Activated CD4-positive, alpha-beta memory T cell treated with anti-CD3 and anti-CD28 coated beads, Interleukin-2, amount 10 ng/mL, durations not matched to agents 7 days and 5 days (primary cell): ENCODE measurements at regions not wholly inside any gene's neighbourhood (a gene's known extent, or its start where the extent isn't known, plus 50 kb on each side); places are given as distances from the start of the nearest gene placed in this dataset.

Source experiments
- CTCF ChIA-PET: fragments of 350-600 bp; sonication (Branson Sonifier 250); formaldehyde crosslinking; loops from one replicate; lab custom pipeline; 2021; ENCODE audit warnings: antibody characterized with exemption, inconsistent platforms; lab: Charles Lee
- POLR2A ChIA-PET: fragments of 350-600 bp; sonication (Branson Sonifier 250); formaldehyde crosslinking; loops from one replicate; lab custom pipeline; 2021; ENCODE audit warnings: antibody characterized with exemption; lab: Charles Lee
- DNase-seq: peaks from one replicate; pipeline ENCODE4 v3.0.0-alpha.2; 2020
- H3K27ac Mint-ChIP-seq: one replicate; pipeline ENCODE4 v1.8.0; 2021; ENCODE audit warnings: mild to moderate bottlenecking, mixed read lengths
- H3K27me3 Mint-ChIP-seq: one replicate; pipeline ENCODE4 v1.8.0; 2021; ENCODE audit warnings: mixed read lengths
- H3K36me3 Mint-ChIP-seq: one replicate; pipeline ENCODE4 v1.8.0; 2021; ENCODE audit warnings: low read depth, mixed read lengths
- H3K4me1 Mint-ChIP-seq: one replicate; pipeline ENCODE4 v1.8.0; 2021; ENCODE audit warnings: mixed read lengths
- H3K4me3 Mint-ChIP-seq: one replicate; pipeline ENCODE4 v1.8.0; 2021; ENCODE audit warnings: mild to moderate bottlenecking, mixed read lengths
- H3K9me3 Mint-ChIP-seq: one replicate; pipeline ENCODE4 v1.8.0; 2021; ENCODE audit warnings: mixed read lengths

DNA sequence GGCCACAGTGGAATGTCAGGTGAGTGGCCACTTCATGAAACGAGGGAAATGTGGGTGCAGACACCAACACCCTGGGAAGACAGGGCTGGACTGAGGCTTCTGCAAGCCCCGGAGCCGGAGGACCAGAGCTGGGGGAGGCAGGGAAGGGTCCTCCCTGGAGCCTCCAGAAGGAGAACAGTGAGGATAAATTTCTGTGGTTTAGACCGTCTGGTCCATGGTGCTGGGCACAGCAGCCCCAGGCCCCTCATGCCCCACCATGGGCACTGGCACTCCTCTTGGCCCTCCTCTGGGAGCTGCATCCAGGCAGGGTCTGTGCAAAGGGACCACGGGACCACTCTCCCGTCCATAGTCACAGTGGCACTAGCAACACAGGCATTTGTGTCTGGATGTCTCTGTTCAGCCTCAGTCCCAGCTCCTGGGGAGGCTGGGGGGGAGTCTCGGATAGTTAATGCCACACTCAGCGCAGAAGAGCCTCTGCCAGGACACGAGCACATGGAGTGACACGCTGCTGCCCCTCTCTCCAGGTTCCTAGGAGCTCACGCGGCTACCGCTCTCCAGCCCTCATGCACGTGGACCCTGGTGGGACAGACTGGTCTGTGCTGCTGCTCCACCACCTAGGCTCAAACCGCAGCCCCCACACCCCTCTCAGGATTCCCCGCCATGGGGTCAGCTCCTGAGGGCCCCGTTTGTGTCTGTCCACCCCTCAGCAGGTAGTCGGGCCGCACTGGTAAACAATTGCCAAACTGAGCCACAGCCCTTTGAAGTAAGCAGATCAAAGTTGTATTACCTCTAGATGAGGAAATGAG lies 305.9 kb upstream of the SALL3 start:
- Mint-ChIP-seq H3K27me3 (no peaks in the 10 kb centered on the region), H3K9me3 (peaks cover 2% of the 10 kb centered on the region), H3K4me1 (no peaks in the 10 kb centered on the region), H3K4me3 (no peak overlapping the region), H3K36me3 (no peaks in the 10 kb centered on the region), H3K27ac (no peak overlapping the region)
- ChIA-PET CTCF (no interaction called here), POLR2A (no interaction called here)
- DNase-seq = no peak

DNA sequence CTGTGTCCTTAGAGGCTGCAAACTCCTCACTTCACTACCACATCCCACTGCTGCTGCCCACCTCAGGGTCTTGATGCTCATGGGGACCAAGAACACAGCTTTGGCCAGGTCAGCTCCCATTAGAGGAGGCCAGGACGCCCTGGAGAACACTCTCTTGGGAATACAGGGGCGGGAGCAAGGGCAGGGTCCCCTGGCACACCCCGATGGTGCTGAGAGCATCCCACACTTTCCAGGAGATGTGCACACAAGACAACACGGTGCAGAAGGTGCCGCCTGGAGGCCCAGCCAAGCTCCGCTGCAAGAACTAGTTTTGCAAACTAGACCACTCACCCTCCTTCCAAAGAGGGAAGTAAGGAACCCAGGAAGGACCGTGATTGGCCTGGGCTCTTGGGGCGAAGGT lies 304.4 kb upstream of the SALL3 start:
- DNase-seq = no peak
- POLR2A ChIA-PET = no interaction called here
- Mint-ChIP-seq H3K27ac (no peak overlapping the region), H3K27me3 (no peaks in the 10 kb centered on the region), H3K36me3 (no peaks in the 10 kb centered on the region), H3K4me1 (no peaks in the 10 kb centered on the region), H3K9me3 (peaks cover 2% of the 10 kb centered on the region), H3K4me3 (no peak overlapping the region)
- CTCF ChIA-PET = no interaction called here

DNA sequence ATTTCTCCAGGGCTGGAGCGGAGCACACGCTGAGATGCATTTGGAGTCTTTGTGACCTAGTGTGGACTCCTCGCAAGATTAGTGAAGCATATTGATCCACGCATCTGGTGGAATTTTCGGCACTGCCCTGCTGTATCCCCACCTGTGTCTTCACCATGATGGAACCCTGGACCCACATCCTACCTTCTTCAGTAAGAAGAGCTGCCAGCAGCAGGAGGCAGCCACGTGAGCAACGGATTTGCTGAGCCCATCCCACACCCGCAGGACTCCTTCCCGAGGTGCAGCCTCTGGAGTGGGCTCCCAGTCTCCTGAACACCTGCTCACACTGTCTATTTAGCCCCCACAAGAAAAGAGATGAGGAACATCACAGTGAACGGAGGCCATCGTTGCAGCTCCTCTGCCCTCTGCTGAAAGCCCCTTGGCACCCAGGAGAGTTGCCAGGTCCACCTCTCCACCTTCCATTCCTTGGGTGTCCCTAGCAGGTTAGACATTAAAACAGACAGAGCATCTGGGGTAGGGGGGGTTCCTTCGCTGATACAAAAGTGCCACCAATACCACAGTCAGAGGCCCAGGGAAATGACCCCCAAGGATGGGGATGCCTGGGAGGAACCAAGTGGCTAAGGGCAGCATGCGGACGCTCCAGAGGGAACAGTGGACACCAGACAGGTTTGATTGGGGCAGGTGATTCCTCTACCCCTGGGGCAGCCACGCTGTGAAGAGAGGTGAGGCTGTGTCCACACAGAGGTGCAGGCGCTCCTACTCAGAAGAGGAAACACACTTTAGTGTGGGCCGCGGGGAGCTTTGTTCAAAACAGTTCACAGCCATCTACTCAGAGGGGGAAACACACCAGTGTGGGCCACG lies 302.8 kb upstream of the SALL3 start:
- DNase-seq = no peak
- no peak overlapping the region for H3K4me3 Mint-ChIP-seq
- no peaks in the 10 kb centered on the region for H3K36me3 Mint-ChIP-seq
- H3K9me3 Mint-ChIP-seq = peaks cover 2% of the 10 kb centered on the region
- CTCF ChIA-PET = no interaction called here
- H3K27me3 Mint-ChIP-seq = no peaks in the 10 kb centered on the region
- H3K4me1 Mint-ChIP-seq = no peaks in the 10 kb centered on the region
- POLR2A ChIA-PET = no interaction called here
- no peak overlapping the region for H3K27ac Mint-ChIP-seq

DNA sequence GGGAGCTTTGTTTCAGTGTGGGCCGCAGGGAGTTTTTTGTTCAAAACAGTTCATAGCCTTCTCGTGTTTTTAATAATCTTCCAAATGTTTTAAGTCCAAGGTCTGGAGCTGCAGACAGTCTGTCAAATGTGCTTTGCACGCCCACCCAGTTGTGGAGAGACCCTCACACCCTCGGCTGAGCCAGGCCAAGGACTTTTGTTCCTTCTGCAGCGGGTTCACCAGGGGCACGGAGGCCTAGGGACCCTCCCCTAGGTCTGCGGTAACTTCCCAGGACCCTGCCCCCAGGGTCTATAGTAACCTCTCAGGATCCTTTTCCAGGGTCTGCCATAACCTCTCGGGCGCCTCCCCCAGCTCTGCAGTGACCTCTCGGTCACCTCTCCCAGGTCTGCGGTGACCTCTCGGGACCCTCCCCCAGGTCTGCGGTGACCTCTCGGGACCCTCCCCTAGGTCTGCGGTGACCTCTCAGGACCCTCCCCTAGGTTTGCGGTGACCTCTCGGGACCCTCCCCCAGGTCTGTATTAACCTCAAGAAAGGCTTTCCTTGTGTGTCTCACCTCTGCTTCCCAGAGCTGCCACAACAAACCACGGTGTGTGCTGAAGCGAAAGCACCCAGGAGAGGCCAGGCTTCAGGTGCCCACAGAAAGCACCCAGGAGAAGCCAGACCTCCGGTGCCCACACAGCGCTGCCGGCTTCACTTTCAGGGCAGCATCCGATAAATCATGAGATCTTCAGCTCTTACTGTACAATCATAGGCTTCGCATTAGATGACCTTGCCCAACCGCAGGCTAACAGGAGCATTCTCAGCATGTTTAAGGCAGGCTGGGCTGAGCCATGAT lies 301.9 kb upstream of the SALL3 start:
- Mint-ChIP-seq H3K4me1 (no peaks in the 10 kb centered on the region), H3K27ac (no peak overlapping the region), H3K36me3 (no peaks in the 10 kb centered on the region), H3K27me3 (no peaks in the 10 kb centered on the region), H3K9me3 (peaks cover 2% of the 10 kb centered on the region), H3K4me3 (no peak overlapping the region)
- DNase-seq = no peak
- CTCF ChIA-PET = no interaction called here
- POLR2A ChIA-PET = no interaction called here

DNA sequence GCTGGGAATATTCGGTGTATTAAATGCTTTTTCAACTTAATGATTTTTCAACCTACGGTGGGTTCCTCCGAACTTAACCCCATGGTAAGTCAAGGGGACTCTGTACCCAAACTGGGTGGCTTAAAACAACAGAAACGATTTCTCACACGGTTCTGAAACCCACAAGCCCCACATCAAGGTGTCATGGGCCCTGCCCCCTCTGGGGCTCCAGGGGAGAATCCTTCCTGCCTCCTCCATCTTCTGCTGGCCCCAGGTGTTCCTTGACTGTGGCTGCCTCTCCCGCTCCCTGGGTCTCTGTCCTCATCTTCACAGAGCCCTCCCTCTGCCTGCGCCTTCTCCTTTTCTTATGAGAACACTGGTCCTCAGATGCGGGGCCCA lies 301.3 kb upstream of the SALL3 start:
- H3K36me3 Mint-ChIP-seq = no peaks in the 10 kb centered on the region
- H3K27ac Mint-ChIP-seq = no peak overlapping the region
- DNase-seq = no peak
- H3K9me3 Mint-ChIP-seq = peaks cover 2% of the 10 kb centered on the region
- no peaks in the 10 kb centered on the region for H3K27me3 Mint-ChIP-seq
- POLR2A ChIA-PET = no interaction called here
- H3K4me3 Mint-ChIP-seq = no peak overlapping the region
- CTCF ChIA-PET = no interaction called here
- H3K4me1 Mint-ChIP-seq = no peaks in the 10 kb centered on the region

DNA sequence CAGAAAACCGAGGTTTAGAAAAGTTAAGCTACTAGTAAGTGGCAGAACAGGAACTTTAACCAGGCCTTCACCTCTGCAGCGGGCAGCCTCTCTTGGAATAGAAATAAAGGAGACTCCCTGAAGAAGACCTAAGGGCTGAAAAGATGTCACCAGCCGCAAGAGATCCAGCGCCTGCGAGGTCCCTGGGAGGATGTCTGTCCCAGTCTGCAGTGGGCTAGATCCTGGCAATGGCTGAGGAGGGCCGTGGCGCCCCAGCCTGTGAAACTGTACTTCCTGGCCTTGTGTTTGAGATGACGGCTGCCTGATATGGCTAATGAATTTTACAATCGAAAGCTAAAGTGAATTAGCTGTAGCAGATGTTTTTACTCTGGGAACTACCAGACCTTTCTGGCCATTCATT lies 300.6 kb upstream of the SALL3 start:
- CTCF ChIA-PET = no interaction called here
- H3K4me3 Mint-ChIP-seq = no peak overlapping the region
- no peaks in the 10 kb centered on the region for H3K36me3 Mint-ChIP-seq
- DNase-seq = no peak
- POLR2A ChIA-PET = no interaction called here
- H3K9me3 Mint-ChIP-seq = peaks cover 2% of the 10 kb centered on the region
- no peak overlapping the region for H3K27ac Mint-ChIP-seq
- H3K4me1 Mint-ChIP-seq = no peaks in the 10 kb centered on the region
- H3K27me3 Mint-ChIP-seq = no peaks in the 10 kb centered on the region

DNA sequence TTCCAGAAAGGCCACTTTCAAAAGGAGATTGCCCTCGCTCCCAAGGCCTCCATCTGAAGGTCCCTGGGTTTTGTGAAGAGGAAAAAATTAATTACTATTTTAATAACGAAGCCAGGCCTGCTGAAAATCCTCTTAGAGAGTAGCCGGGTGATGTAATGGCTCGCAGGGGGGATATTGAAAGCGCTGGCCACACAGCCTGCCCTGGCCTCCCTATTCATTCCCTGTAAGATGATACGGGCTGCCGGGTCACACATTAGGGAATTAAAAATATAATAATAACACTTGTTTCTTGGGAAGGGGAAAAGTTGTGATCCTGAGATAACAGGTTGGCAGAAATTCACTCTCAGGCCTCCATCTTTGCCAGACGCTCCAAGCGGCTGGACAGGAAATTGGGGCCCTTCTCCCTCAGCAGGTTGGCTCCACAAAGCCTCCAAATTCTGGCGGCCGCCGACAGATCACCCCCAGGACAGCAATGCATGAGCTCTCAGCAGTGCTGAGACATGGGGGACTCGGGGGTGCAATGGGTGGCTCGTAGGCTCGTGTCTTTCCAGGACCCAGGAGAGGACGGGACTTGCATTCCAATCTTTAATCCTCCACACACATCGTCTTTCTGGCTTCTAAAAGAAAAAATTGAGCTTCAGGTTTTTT lies 299.9 kb upstream of the SALL3 start:
- Mint-ChIP-seq H3K27ac (no peak overlapping the region), H3K36me3 (no peaks in the 10 kb centered on the region), H3K9me3 (peaks cover 2% of the 10 kb centered on the region), H3K4me3 (no peak overlapping the region), H3K27me3 (no peaks in the 10 kb centered on the region), H3K4me1 (no peaks in the 10 kb centered on the region)
- ChIA-PET CTCF (no interaction called here), POLR2A (no interaction called here)
- no peak for DNase-seq

DNA sequence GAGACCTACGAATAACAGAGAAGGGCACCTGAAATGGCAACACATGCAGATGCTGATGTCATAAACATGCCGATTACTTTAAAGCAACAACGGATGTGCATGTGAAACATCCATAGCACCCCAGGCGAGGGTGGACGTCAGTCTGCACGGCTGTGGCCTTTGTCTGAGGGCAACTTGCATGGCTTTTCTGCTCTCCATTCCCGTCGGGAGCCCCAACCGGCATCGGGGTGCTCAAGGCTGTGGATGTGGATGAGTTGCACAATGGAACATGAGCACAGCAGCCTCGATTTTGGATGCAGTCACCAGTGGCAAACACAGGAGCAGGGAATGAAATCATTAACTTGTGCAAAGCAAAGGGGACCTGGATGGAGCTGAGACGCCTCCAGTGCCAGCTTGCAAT lies 298.2 kb upstream of the SALL3 start:
- no peaks in the 10 kb centered on the region for H3K36me3 Mint-ChIP-seq
- no peak for DNase-seq
- no peaks in the 10 kb centered on the region for H3K27me3 Mint-ChIP-seq
- no peaks in the 10 kb centered on the region for H3K9me3 Mint-ChIP-seq
- no peak overlapping the region for H3K4me3 Mint-ChIP-seq
- no peaks in the 10 kb centered on the region for H3K4me1 Mint-ChIP-seq
- ChIA-PET POLR2A (no interaction called here), CTCF (no interaction called here)
- no peak overlapping the region for H3K27ac Mint-ChIP-seq

DNA sequence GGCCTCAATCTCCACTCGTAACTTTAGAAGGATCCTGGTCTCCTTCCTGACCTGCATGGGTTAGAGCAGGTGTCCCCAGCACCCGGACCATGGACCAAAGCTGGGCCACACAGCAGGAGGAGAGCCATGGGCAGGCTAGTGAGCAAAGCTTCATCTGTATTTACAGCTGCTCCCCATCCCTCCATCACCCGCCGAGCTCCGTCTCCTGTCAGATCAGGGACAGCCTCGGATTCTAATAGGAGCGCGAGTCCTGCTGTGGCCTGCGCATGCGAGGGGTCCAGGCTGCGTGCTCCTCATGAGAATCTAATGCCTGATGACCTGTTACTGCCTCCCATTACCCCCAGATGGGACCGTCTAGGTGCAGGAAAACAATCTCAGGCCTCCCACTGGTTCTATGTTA lies 297.7 kb upstream of the SALL3 start:
- no peak for DNase-seq
- Mint-ChIP-seq H3K4me3 (no peak overlapping the region), H3K27me3 (no peaks in the 10 kb centered on the region), H3K36me3 (no peaks in the 10 kb centered on the region), H3K9me3 (no peaks in the 10 kb centered on the region), H3K27ac (no peak overlapping the region), H3K4me1 (no peaks in the 10 kb centered on the region)
- ChIA-PET CTCF (no interaction called here), POLR2A (no interaction called here)

DNA sequence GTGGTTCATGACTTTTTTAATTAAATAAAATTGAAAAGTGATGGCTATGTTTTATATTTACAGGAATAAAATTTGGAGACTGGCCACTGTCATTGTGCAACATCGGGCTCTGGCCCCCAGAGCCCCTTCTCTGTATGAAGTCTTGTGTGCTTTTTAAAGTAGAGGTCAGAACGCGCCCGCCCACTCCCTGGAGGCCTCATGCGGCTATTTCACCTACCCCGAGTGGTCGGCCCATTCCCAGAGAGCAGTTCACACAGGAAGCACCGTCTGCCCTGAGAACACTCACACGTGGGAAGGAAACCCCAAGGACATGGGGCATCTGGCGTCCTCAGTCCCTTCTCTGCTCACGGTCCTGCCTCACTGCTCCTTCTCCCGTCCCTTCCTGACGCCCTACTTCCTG lies 296.9 kb upstream of the SALL3 start:
- Mint-ChIP-seq H3K4me3 (no peak overlapping the region), H3K27me3 (no peaks in the 10 kb centered on the region), H3K4me1 (no peaks in the 10 kb centered on the region), H3K9me3 (no peaks in the 10 kb centered on the region), H3K27ac (no peak overlapping the region), H3K36me3 (no peaks in the 10 kb centered on the region)
- ChIA-PET POLR2A (no interaction called here), CTCF (no interaction called here)
- DNase-seq = no peak

DNA sequence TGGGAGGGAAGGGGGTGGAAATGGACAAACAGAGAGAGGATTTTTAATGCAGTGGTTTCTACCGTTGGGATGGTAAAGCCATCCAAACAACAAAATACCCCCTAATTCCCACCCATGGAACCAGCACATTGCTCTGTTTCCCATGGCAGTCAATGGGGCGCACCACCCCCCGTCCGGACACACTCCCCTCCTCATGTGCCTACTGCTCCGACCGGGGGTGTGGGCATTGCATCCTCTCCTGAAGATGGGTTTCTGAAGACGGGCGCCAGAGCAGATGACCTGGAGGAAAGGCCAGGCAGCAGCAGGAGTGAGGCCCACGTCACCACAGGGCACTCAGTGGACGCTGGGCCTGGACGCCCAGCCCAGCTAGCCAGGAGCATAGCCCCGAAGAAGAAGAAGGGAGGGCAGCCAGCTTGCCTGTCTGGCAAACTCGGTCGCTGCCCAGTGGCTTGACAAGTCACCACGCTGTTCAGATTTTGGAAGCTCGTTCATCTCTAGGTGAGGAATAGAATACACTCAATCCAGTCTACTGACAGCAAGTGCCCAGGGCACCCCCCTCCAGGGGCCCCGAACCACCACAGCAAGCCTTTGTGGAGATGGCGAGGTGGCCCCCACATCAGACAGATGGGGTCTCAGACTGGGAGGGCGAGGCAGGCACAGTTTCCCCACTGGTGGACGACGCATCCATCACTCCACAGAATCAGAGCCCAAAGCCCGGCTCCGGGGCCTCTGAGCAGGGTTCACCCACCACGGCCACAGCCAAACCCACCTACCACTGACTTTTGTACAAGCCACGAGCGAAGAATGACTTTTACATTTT lies 296.2 kb upstream of the SALL3 start:
- DNase-seq = no peak
- Mint-ChIP-seq H3K4me1 (no peaks in the 10 kb centered on the region), H3K27ac (no peak overlapping the region), H3K9me3 (no peaks in the 10 kb centered on the region), H3K4me3 (no peak overlapping the region), H3K27me3 (no peaks in the 10 kb centered on the region), H3K36me3 (no peaks in the 10 kb centered on the region)
- POLR2A ChIA-PET = no interaction called here
- CTCF ChIA-PET = no interaction called here

DNA sequence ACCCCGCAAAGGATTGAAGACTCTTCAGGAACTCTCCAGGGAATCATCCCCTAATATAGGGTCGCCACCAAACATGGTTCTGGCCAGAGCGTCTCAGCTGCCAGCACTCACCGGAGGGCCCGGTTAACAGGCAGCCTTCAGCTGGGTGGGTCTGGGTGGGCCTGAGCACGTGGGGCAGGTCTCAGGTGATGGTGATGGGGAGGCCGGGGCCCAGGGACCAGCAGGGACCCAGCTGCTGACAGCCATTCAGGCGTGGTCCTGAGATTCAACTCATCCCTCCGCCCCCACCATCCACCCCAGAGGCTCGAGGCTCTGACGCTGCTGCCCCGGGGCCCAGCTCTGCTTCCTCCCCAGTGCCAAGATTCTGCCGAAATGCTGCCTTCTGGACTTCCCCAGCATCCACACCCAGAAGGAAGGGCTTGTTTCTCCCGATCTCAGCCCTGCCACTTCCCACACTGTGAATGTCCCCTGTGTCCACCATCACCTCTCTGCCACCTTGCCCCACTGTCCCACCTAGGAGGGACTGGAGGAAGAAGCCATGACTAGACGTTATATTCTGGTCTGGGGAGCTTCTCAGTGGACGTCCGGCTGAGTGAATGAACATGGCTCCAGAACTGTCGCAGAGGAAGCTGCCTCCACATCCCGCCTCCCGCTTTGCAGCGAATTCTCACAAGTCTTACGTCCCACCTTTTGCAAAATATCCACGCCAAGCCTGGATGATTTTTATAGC lies 294.2 kb upstream of the SALL3 start:
- Mint-ChIP-seq H3K4me3 (no peak overlapping the region), H3K27me3 (no peaks in the 10 kb centered on the region), H3K36me3 (no peaks in the 10 kb centered on the region), H3K9me3 (no peaks in the 10 kb centered on the region), H3K4me1 (no peaks in the 10 kb centered on the region), H3K27ac (no peak overlapping the region)
- CTCF ChIA-PET = no interaction called here
- POLR2A ChIA-PET = no interaction called here
- DNase-seq = no peak
